H1 (cell line): ENCODE measurements at regions not wholly inside any gene's neighbourhood (a gene's known extent, or its start where the extent isn't known, plus 50 kb on each side); places are given as distances from the start of the nearest gene placed in this dataset.

Experiments used
- CTCF ChIA-PET: fragments of 300-600 bp; sonication (Branson Sonifier 250); formaldehyde crosslinking; loops from one replicate; lab custom pipeline; 2021; ENCODE audit not compliant: partially characterized antibody; lab: Charles Lee
- POLR2A ChIA-PET: fragments of 300-600 bp; sonication (Branson Sonifier 250); formaldehyde crosslinking; loops from one replicate; lab custom pipeline; 2021; ENCODE audit warnings: inconsistent platforms; ENCODE audit not compliant: partially characterized antibody; lab: Charles Lee
- DNase-seq, 2 experiments: peaks; one replicate each; pipeline versions ENCODE4 v3.0.0 to v3.0.0-alpha.2; 2010 to 2022; ENCODE audit warnings: low spot score in 2 of 2, low read depth in 1 of 2, mixed read lengths in 1 of 2
- FAIRE-seq: peaks from 2 replicates; lab custom pipeline; 2011; peaks lifted over from hg19 to GRCh38; lab: Jason Lieb, UNC
- H2AFZ ChIP-seq: 2 replicates; pipeline ENCODE4 v1.8.1; 2012; ENCODE audit warnings: low read length, inconsistent platforms
- H2AK5ac ChIP-seq: 2 replicates; pipeline ENCODE4 v1.6.1; 2013; ENCODE audit warnings: low read depth, low read length
- H2BK120ac ChIP-seq: replicated peaks from 2 replicates; pipeline ENCODE3; 2013; ENCODE audit warnings: low read depth, low read length, inconsistent platforms
- H2BK12ac ChIP-seq: 2 replicates; pipeline ENCODE4 v1.6.1; 2013; ENCODE audit warnings: low read depth, low read length
- H2BK15ac ChIP-seq: 2 replicates; pipeline ENCODE4 v1.6.1; 2013; ENCODE audit warnings: low read length
- H2BK20ac ChIP-seq: 2 replicates; pipeline ENCODE4 v1.6.1; 2013; ENCODE audit warnings: low read length
- H2BK5ac ChIP-seq: 2 replicates; pipeline ENCODE4 v1.6.1; 2013; ENCODE audit warnings: low read depth, low read length
- H3K14ac ChIP-seq: 2 replicates; pipeline ENCODE4 v1.6.1; 2013; ENCODE audit warnings: inconsistent platforms; ENCODE audit not compliant: insufficient read length
- H3K18ac ChIP-seq: 2 replicates; pipeline ENCODE4 v1.6.1; 2013; ENCODE audit warnings: low read length; ENCODE audit errors: extremely low read depth
- H3K23ac ChIP-seq: 2 replicates; pipeline ENCODE4 v1.6.1; 2013; ENCODE audit warnings: inconsistent platforms; ENCODE audit not compliant: insufficient read length
- H3K23me2 ChIP-seq: 2 replicates; pipeline ENCODE4 v1.6.1; 2013; ENCODE audit warnings: low read depth, low read length
- H3K27ac ChIP-seq: 2 replicates; pipeline ENCODE4 v1.6.1; 2011; ENCODE audit warnings: low read depth, low read length, inconsistent platforms
- H3K27me3 ChIP-seq, 4 experiments: replicated peaks in 1 of 4; 1 replicate in 1 of 4; 2 replicates in 3 of 4; pipeline versions ENCODE4 v1.6.1 to v1.8.1; 2011 to 2013; ENCODE audit warnings: low read length in 3 of 4, mild to moderate bottlenecking in 3 of 4, inconsistent platforms in 2 of 4, mixed read lengths in 2 of 4, moderate library complexity in 1 of 4; ENCODE audit not compliant: control insufficient read depth in 3 of 4, insufficient read depth in 3 of 4; ENCODE audit errors: extremely low read depth in 1 of 4
- H3K36me3 ChIP-seq, 4 experiments: 2 replicates each; pipeline versions ENCODE4 v1.6.1 to v1.8.1; 2011 to 2013; ENCODE audit warnings: mild to moderate bottlenecking in 4 of 4, low read length in 3 of 4, moderate library complexity in 2 of 4, control low read depth in 1 of 4, inconsistent platforms in 1 of 4; ENCODE audit not compliant: insufficient read depth in 4 of 4, control insufficient read depth in 2 of 4
- H3K4ac ChIP-seq: replicated peaks from 2 replicates; pipeline ENCODE3; 2013; ENCODE audit warnings: low read length, low read depth, mixed read lengths, inconsistent platforms; ENCODE audit not compliant: insufficient read length
- H3K4me1 ChIP-seq, 4 experiments: replicated peaks in 1 of 4; 1 replicate in 1 of 4; 2 replicates in 3 of 4; pipeline versions ENCODE4 v1.6.1 to v1.8.1; 2011 to 2013; ENCODE audit warnings: low read length in 3 of 4, inconsistent platforms in 2 of 4, mixed read lengths in 1 of 4; ENCODE audit not compliant: insufficient read depth in 4 of 4, control insufficient read depth in 3 of 4
- H3K4me2 ChIP-seq, 2 experiments: 2 replicates each; pipeline versions ENCODE4 v1.6.1 to v1.8.1; 2011 to 2013; ENCODE audit warnings: low read depth in 2 of 2, low read length in 2 of 2, control low read depth in 1 of 2, inconsistent platforms in 1 of 2, mild to moderate bottlenecking in 1 of 2; ENCODE audit not compliant: insufficient read depth in 1 of 2
- H3K4me3 ChIP-seq, 4 experiments: fragments of 200-600, 300-600 bp in 1 of 4; sonication (generic), shearing (Covaris generic), sonication (Bioruptor Twin) in 1 of 4; 2 replicates each; pipeline versions ENCODE4 v1.5.1 to v1.8.1; 2011 to 2016; ENCODE audit warnings: low read length in 4 of 4, low read depth in 3 of 4, control low read depth in 2 of 4, inconsistent platforms in 2 of 4, mild to moderate bottlenecking in 2 of 4, mixed read lengths in 1 of 4, moderate library complexity in 1 of 4; ENCODE audit not compliant: insufficient read depth in 2 of 4; ENCODE audit errors: extremely low read depth in 1 of 4
- H3K56ac ChIP-seq: replicated peaks from 2 replicates; pipeline ENCODE3; 2013; ENCODE audit warnings: low read depth, mild to moderate bottlenecking, mixed read lengths, low read length, inconsistent platforms; ENCODE audit not compliant: insufficient read length
- H3K79me1 ChIP-seq: 2 replicates; pipeline ENCODE4 v1.6.1; 2013; ENCODE audit warnings: low read depth, low read length, control low read depth
- H3K79me2 ChIP-seq, 2 experiments: 2 replicates each; pipeline versions ENCODE4 v1.6.1 to v1.8.1; 2012 to 2013; ENCODE audit warnings: low read length in 2 of 2, mild to moderate bottlenecking in 2 of 2, inconsistent platforms in 1 of 2; ENCODE audit not compliant: insufficient read depth in 2 of 2, control insufficient read depth in 1 of 2
- H3K9ac ChIP-seq, 4 experiments: replicated peaks in 1 of 4; 1 replicate in 1 of 4; 2 replicates in 3 of 4; pipeline versions ENCODE4 v1.6.1 to v1.8.1; 2011 to 2013; ENCODE audit warnings: low read depth in 3 of 4, low read length in 3 of 4, control low read depth in 2 of 4, mild to moderate bottlenecking in 2 of 4, moderate library complexity in 2 of 4, inconsistent platforms in 1 of 4; ENCODE audit errors: extremely low read depth in 1 of 4
- H3K9me3 ChIP-seq, 2 experiments: 2 replicates each; pipeline versions ENCODE4 v1.6.1 to v1.8.1; 2012 to 2013; ENCODE audit warnings: mild to moderate bottlenecking in 2 of 2, moderate library complexity in 2 of 2, control low read depth in 1 of 2, inconsistent platforms in 1 of 2, low read depth in 1 of 2, low read length in 1 of 2, mixed read lengths in 1 of 2; ENCODE audit not compliant: insufficient read depth in 2 of 2
- H4K20me1 ChIP-seq, 2 experiments: replicated peaks in 1 of 2; 2 replicates each; pipeline versions ENCODE3 to v1.8.1; 2011 to 2013; ENCODE audit warnings: inconsistent platforms in 2 of 2, low read length in 2 of 2, mild to moderate bottlenecking in 1 of 2; ENCODE audit not compliant: insufficient read depth in 2 of 2, control insufficient read depth in 1 of 2
- H4K5ac ChIP-seq: 2 replicates; pipeline ENCODE4 v1.6.1; 2013; ENCODE audit warnings: low read length, low read depth, mixed read lengths, inconsistent platforms; ENCODE audit not compliant: insufficient read length
- H4K8ac ChIP-seq: 2 replicates; pipeline ENCODE4 v1.8.0; 2013; ENCODE audit warnings: mild to moderate bottlenecking, moderate library complexity, low read length, inconsistent platforms; ENCODE audit not compliant: insufficient read depth; ENCODE audit errors: extremely low read depth
- H4K91ac ChIP-seq: replicated peaks from 2 replicates; pipeline ENCODE3; 2013; ENCODE audit warnings: low read length, mixed read lengths, inconsistent platforms; ENCODE audit not compliant: insufficient read length
- CBX8 ChIP-seq: fragments of 300-800, 300-1000 bp; sonication (generic); IDR thresholded peaks from 2 replicates; pipeline ENCODE4 v1.7.1; 2016; ENCODE audit warnings: low read depth, low read length, borderline replicate concordance
- CEBPB ChIP-seq: IDR thresholded peaks from 2 replicates; pipeline ENCODE4 v1.6.1; 2012; ENCODE audit warnings: low read depth, low read length
- EGR1 ChIP-seq: IDR thresholded peaks from 2 replicates; pipeline ENCODE4 v1.6.1; 2011; ENCODE audit warnings: low read depth, low read length, borderline replicate concordance
- KDM5A ChIP-seq: fragments of 200-600 bp; IDR thresholded peaks from 2 replicates; pipeline ENCODE4 v1.7.1; 2012; ENCODE audit warnings: mild to moderate bottlenecking, low read length, inconsistent platforms, mixed read lengths
- RBBP5 ChIP-seq: IDR thresholded peaks from 2 replicates; pipeline ENCODE4 v1.7.1; 2012; ENCODE audit warnings: low read depth, mild to moderate bottlenecking, inconsistent platforms, low read length, moderate library complexity, borderline replicate concordance
- SAP30 ChIP-seq: fragments of 300-600 bp; sonication (generic); IDR thresholded peaks from 2 replicates; pipeline ENCODE4 v1.7.1; 2012; ENCODE audit warnings: low read length, moderate library complexity, mild to moderate bottlenecking, inconsistent platforms; ENCODE audit not compliant: insufficient read depth, insufficient replicate concordance
- TEAD4 ChIP-seq: IDR thresholded peaks from 2 replicates; pipeline ENCODE4 v1.6.1; 2012; ENCODE audit warnings: low read depth, low read length, inconsistent platforms, mixed read lengths
- WGBS, 2 experiments: shearing (Covaris generic) in 1 of 2; methylation state at CpG; one replicate each; pipeline versions ENCODE4 v1.1.6 to v1.1.7; 2013 to 2015; ENCODE audit warnings: low lambda C conversion rate in 2 of 2, mixed read lengths in 2 of 2, inconsistent platforms in 1 of 2, low coverage in 1 of 2, missing lambda C conversion rate in 1 of 2; ENCODE audit not compliant: insufficient replicate concordance in 2 of 2, insufficient coverage in 1 of 2, insufficient read length in 1 of 2; ENCODE audit errors: extremely low coverage in 1 of 2, missing lambda C conversion rate in 1 of 2; 5-methylcytosine and 5-hydroxymethylcytosine counted together

- Histone ChIP-seq H3K79me1 (no peaks in the 10 kb centered on the region), H2AFZ (no peak overlapping the region), H3K79me2 (no peaks in the 10 kb centered on the region), H4K20me1 (no peaks in the 10 kb centered on the region), H3K56ac (no peak overlapping the region), H3K4me3 (no peak overlapping the region), H3K9me3 (no peaks in the 10 kb centered on the region), H2AK5ac (no peak overlapping the region), H3K27ac (no peak overlapping the region), H3K9ac (no peak overlapping the region), H2BK5ac (no peak overlapping the region), H4K91ac (no peak overlapping the region), H2BK12ac (peak overlapping the region; percentile 84; the same call in 1 of the 2 replicates), H2BK15ac (0 out of 2 replicates have a peak overlapping the region, but pooled peaks have one; percentile 94), H3K4ac (no peak overlapping the region), H3K27me3 (peaks cover 0 to 4% (median 0%) of the 10 kb centered on the region in 4 experiments; a peak in 3 of 7 replicates), H4K8ac (no peak overlapping the region), H2BK20ac (no peak overlapping the region), H3K36me3 (no peaks in the 10 kb centered on the region; a peak in 2 of 8 replicates), H3K23ac (no peak overlapping the region), H3K23me2 (peaks cover 2% of the 10 kb centered on the region; the same call in 1 of the 2 replicates), H3K18ac (no peak overlapping the region), H2BK120ac (no peak overlapping the region), H3K4me1 (peaks cover 0 to 9% (median 0%) of the 10 kb centered on the region in 4 experiments; a peak in 4 of 7 replicates), H3K14ac (no peak overlapping the region), H4K5ac (no peak overlapping the region), H3K4me2 (no peak overlapping the region)
- ChIA-PET CTCF (interaction anchor here (0.6 to 2.2 kb wide), 3 partner anchors 89 to 259 kb away, joined by 4 to 9 read pairs (median 4); no protein-coding TSS in a partner anchor), POLR2A (no interaction called here)
- TF ChIP-seq SAP30 (no peak), EGR1 (no peak), KDM5A (no peak), CBX8 (no peak), TEAD4 (no peak), RBBP5 (no peak), CEBPB (no peak)
- DNase-seq (no peak), FAIRE-seq (no peak)
- WGBS, 2 experiments = 71% methylated on average over 2 of the region's 2 CpGs; no CpG with 5 or more reads in 1 of the 2 experiments
Measured at GRCh38 chr12:113642672-113643071, 171.0 kb upstream of the LHX5 start.
